HG03045 (cell line): ENCODE measurements at regions not wholly inside any gene's neighbourhood (a gene's known extent, or its start where the extent isn't known, plus 50 kb on each side); places are given as distances from the start of the nearest gene placed in this dataset.

Experiments
- ATAC-seq: cut with Tn5 transposase; IDR thresholded peaks from one replicate; pipeline ENCODE4 v1.9.1; 2021; ENCODE audit warnings: mild to moderate bottlenecking, moderate library complexity; ENCODE audit not compliant: unreplicated experiment

GRCh38 chr10:106213493-106213892, 951.0 kb downstream of the SORCS1 start:
- no peak for ATAC-seq

DNA sequence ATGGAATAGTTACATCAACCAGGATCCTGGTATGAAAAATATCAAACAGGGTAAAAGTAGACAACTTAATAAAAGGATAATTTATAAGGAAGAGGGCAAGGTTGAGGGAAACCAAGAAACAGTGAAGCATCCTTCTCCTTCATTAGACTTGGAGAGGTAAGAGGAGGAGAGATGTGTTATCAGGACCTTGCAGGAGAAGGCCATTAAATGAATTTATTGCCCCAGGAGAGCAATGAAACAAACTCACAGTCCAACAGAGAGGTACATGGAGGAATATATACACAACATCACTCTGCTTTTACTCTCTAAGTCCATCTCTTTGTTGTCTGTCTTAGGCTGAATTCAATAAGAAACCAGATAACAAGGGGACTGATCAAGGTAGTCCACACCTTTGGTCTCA, 966.2 kb downstream of the SORCS1 start:
- ATAC-seq, result no peak

- ATAC-seq, result no peak
These were observed 975.2 kb downstream of the SORCS1 start for GRCh38 chr10:106189292-106189691.

DNA sequence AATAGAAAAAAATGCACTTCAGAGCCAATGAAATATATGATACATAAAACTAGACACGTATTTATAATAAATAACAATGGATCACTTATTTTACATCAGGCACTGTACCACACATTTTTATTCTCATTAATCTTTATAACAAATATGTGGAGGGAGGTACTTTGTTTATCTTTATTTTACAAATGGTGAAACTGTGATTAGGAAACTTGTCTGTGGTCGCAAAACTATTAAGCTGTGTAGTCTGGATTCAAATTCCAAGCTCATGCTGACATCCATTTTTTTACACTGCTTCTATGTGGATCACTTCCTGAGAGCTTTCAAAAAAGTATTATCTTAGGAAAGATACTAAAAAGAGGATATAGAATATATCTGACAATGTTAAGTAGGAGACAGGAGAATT, 978.6 kb downstream of the SORCS1 start:
- no peak for ATAC-seq

DNA sequence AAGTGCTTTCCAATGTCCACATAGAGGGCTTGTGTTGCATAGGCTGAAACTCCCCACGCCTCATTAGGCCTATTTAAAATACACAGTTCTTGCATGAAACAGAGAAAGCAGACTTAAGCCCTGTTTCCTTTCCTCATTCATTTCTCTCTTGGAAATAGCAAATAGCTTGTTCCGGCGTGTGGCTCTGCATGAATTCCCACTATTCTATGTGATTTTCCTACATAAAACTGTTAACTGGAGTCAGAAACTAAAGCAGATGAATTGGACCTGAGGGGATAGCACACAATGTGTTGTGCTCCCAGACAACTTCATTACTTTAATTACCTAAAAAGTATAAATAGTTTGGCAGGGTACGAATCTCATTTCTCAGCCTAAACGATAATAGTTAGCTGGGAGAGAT, 981.5 kb downstream of the SORCS1 start:
- ATAC-seq, result no peak

DNA sequence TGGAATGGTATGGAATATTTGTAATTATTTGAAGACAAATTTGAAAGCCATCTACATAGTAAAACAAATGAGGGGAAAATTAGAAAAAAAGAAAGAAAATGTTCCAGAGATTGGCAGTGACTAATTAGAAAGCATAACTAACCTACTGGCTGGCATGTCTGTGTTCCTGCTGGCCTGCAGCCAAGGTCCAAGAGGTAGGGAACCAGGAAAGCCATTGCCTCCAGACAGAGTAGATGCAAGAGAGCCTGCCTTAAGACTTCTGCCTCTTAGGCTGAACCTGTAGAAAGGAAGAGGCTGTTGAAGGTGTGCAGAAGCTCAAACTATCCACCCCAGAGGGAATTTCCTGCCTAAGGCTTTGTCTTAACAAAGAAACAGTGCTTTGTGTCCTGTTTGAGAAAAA, 982.0 kb downstream of the SORCS1 start:
- no peak for ATAC-seq

DNA sequence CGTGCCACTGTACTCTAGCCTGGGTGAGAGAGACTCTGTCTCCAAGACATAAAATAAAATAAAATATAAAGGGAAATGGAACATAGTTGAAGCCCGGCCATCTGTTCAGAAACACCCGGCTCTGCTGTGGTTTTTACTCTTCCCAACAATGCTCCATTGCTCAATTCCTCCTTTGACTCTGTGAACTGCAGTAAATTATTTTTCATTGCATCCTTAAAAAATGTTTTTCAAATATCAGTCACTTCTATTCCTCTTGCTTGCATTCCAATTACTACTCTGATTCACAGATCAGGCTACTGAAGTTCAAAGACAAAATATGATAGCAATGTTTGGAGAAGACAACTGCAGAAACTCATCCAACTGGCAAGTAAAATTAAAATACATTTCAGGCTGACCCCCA, 983.0 kb downstream of the SORCS1 start:
- ATAC-seq, result no peak

DNA sequence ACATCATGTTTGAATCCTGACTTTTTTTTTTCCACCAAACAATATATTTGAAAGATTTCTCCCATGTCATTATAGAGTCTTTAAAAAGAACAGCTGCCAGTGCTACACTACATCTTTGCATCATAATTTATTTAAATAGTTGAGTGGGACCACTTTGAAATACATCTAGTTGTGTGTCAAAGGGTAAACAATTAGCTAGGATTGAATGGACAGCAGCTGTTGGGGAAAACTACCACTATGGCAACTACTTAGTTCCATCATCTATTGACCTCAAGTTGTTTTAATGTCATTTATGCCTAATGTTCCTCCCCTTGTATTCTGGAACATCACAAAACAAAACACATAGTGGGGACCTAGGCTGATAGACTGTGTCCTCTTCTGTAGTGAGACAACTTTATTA, 985.1 kb downstream of the SORCS1 start:
- ATAC-seq, result no peak

- no peak for ATAC-seq
These were observed 988.6 kb downstream of the SORCS1 start for GRCh38 chr10:106175760-106176377.

GRCh38 chr10:106173838-106174237, 990.7 kb downstream of the SORCS1 start:
- no peak for ATAC-seq

- no peak for ATAC-seq
These were observed 995.3 kb downstream of the SORCS1 start for GRCh38 chr10:106169241-106169640.

GRCh38 chr10:106167946-106168345, 996.6 kb downstream of the SORCS1 start:
- no peak for ATAC-seq

DNA sequence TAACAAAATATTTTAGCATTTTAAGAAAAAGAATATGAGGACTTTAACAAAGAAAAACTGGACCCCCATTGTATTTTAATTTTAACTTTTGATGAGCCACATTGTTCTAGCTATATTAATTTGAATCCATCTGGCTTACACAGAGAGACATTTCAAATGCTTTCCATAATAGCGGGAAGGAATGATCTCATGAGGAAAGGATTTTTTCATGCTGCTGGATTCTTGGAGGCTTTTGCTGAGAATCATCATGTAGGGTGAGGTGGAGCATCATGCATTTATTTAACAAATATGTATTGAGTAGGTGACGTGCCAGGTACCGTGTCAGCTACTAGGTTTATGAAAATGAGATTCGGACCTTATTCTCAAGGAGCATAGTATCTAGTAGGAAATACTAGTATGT, 1006.3 kb downstream of the SORCS1 start:
- ATAC-seq, result no peak

GRCh38 chr10:106147021-106147420, 1017.5 kb downstream of the SORCS1 start:
- no peak for ATAC-seq

GRCh38 chr10:106139915-106140314, 1024.6 kb downstream of the SORCS1 start:
- no peak for ATAC-seq

DNA sequence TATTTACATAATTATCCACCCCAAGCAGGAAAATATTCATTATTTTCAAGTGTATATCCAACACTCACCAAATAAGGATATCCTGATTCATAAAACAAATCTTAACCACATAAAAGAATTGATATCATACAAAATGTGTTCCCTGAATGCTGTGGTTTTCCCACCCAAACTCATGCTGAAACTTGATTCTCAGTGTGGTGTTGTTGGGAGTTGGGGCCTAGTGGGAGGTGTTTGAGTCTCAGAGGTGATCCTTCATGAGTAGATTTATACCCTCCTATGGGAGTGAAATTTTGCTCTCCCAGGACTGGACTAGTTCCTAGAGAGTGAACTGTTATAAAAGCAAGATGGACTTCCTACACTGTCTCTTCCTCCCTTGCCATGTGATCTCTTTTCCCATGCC, 1028.3 kb downstream of the SORCS1 start:
- ATAC-seq, result no peak

GRCh38 chr10:106134326-106135000, 1030.0 kb downstream of the SORCS1 start:
- ATAC-seq, result no peak

GRCh38 chr10:106133451-106133850, 1031.1 kb downstream of the SORCS1 start:
- no peak for ATAC-seq

DNA sequence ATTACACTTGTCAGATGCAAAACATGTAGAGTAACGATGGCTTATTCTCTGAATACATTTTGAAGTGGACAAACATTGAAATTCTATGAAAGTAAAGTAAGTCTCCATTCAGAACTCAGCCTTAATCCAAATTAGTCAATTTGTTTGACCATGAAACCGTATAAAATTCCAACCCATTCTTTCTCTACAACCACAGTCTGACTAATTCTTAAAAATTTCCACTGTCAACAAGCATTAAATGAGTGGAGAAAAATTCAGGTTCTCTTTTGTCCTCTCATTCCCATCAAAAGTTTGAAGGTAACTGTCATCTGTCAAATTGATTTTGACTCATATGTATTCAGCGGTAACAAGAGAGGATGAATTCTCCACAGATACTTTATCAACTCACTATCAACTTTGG, 1031.5 kb downstream of the SORCS1 start:
- no peak for ATAC-seq

- ATAC-seq, result no peak
These were observed 1049.8 kb downstream of the SORCS1 start for GRCh38 chr10:106114656-106115186.

DNA sequence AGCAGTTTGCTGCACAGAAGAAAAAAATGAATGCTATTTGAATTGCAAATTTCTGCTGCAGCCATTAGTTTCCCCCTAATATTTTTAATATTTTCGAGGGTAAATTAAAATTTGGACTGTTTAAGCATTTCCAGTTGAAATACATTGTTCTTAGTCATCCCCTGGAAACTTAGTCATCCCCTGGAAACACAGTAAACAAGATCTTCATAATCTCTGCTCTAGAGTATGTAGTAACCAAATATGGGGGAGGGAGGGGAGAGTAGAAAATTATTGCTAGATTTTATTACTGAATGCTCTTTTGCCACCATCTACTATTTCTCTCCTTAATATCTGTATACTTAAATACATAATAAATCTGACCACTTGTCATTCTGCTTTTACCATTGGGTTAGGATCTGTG, 1053.3 kb downstream of the SORCS1 start:
- no peak for ATAC-seq

- ATAC-seq, result no peak
These were observed 1056.8 kb downstream of the SORCS1 start for GRCh38 chr10:106107706-106108105.

DNA sequence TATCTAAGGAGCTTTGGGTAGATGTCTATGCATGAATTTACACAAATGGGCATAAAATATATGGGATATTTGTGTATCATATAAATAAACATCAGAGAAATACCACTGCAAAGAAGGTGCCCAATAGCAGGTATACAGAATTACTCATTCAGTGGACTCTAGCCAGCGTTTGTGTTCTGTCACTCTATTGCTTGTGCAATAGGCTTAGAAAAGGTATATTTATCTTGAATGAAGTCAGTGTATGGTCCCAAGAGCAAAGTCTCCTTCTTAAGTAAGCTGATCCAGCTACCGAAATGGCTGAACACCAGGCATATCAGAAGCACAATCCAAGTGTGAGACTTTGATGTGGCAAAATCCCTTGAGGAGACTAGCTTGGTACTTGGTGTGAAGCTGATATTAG, 1058.4 kb downstream of the SORCS1 start:
- ATAC-seq, result no peak
